Uterus (tissue), 2 donors: ENCODE measurements at regions not wholly inside any gene's neighbourhood (a gene's known extent, or its start where the extent isn't known, plus 50 kb on each side); places are given as distances from the start of the nearest gene placed in this dataset.
"Not testable (repeated sequence)": the region's sequence is repeated elsewhere in the genome, so short reads cannot be mapped to it uniquely, and the experiment has no call there.

Source experiments
- CTCF ChIP-seq, 4 experiments: fragments of 200-600 bp in 2 of 4; fragments of 450-650 bp in 2 of 4; sonication (generic) in 2 of 4; IDR thresholded peaks; one replicate each; pipeline ENCODE4 v1.5.1; 2016 to 2019; ENCODE audit warnings: antibody characterized with exemption in 4 of 4, mild to moderate bottlenecking in 2 of 4, moderate library complexity in 1 of 4
- POLR2A ChIP-seq, 2 donors: fragments of 450-650 bp; IDR thresholded peaks; one replicate each; pipeline ENCODE4 v1.6.1; 2016; ENCODE audit warnings: antibody characterized with exemption in 2 of 2, mild to moderate bottlenecking in 1 of 2, moderate library complexity in 1 of 2

DNA sequence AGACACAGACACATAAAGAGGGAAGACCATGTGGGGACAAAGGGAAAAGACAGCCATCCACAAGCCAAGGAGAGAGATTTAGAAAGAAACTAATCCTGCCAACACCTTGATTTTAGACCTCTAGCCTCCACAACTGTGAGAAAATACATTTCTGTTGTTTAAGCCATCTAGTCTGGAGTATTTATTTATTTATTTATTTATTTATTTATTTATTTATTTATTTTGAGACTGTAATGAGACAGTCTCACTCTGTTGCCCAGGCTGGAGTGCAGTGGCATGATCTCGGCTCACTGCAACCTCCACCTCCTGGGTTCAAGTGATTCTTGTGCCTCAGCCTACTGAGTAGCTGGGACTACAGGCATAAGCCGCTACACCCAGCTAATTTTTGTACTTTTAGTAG, 259.3 kb downstream of the PARM1 start:
- TF ChIP-seq CTCF, POLR2A (IDR thresholded peaks at IDR 0.05): not testable (repeated sequence)
